H1 (cell line): ENCODE measurements at regions not wholly inside any gene's neighbourhood (a gene's known extent, or its start where the extent isn't known, plus 50 kb on each side); places are given as distances from the start of the nearest gene placed in this dataset.

ENCODE experiments used
- CTCF ChIA-PET: fragments of 300-600 bp; sonication (Branson Sonifier 250); formaldehyde crosslinking; loops from one replicate; lab custom pipeline; 2021; ENCODE audit not compliant: partially characterized antibody; lab: Charles Lee
- POLR2A ChIA-PET: fragments of 300-600 bp; sonication (Branson Sonifier 250); formaldehyde crosslinking; loops from one replicate; lab custom pipeline; 2021; ENCODE audit warnings: inconsistent platforms; ENCODE audit not compliant: partially characterized antibody; lab: Charles Lee
- DNase-seq, 2 experiments: peaks; one replicate each; pipeline versions ENCODE4 v3.0.0 to v3.0.0-alpha.2; 2010 to 2022; ENCODE audit warnings: low spot score in 2 of 2, low read depth in 1 of 2, mixed read lengths in 1 of 2
- FAIRE-seq: peaks from 2 replicates; lab custom pipeline; 2011; peaks lifted over from hg19 to GRCh38; lab: Jason Lieb, UNC
- H2AFZ ChIP-seq: 2 replicates; pipeline ENCODE4 v1.8.1; 2012; ENCODE audit warnings: low read length, inconsistent platforms
- H2AK5ac ChIP-seq: 2 replicates; pipeline ENCODE4 v1.6.1; 2013; ENCODE audit warnings: low read depth, low read length
- H2BK120ac ChIP-seq: replicated peaks from 2 replicates; pipeline ENCODE3; 2013; ENCODE audit warnings: low read depth, low read length, inconsistent platforms
- H2BK12ac ChIP-seq: 2 replicates; pipeline ENCODE4 v1.6.1; 2013; ENCODE audit warnings: low read depth, low read length
- H2BK15ac ChIP-seq: 2 replicates; pipeline ENCODE4 v1.6.1; 2013; ENCODE audit warnings: low read length
- H2BK20ac ChIP-seq: 2 replicates; pipeline ENCODE4 v1.6.1; 2013; ENCODE audit warnings: low read length
- H2BK5ac ChIP-seq: 2 replicates; pipeline ENCODE4 v1.6.1; 2013; ENCODE audit warnings: low read depth, low read length
- H3K14ac ChIP-seq: 2 replicates; pipeline ENCODE4 v1.6.1; 2013; ENCODE audit warnings: inconsistent platforms; ENCODE audit not compliant: insufficient read length
- H3K18ac ChIP-seq: 2 replicates; pipeline ENCODE4 v1.6.1; 2013; ENCODE audit warnings: low read length; ENCODE audit errors: extremely low read depth
- H3K23ac ChIP-seq: 2 replicates; pipeline ENCODE4 v1.6.1; 2013; ENCODE audit warnings: inconsistent platforms; ENCODE audit not compliant: insufficient read length
- H3K23me2 ChIP-seq: 2 replicates; pipeline ENCODE4 v1.6.1; 2013; ENCODE audit warnings: low read depth, low read length
- H3K27ac ChIP-seq: 2 replicates; pipeline ENCODE4 v1.6.1; 2011; ENCODE audit warnings: low read depth, low read length, inconsistent platforms
- H3K27me3 ChIP-seq, 4 experiments: replicated peaks in 1 of 4; 1 replicate in 1 of 4; 2 replicates in 3 of 4; pipeline versions ENCODE4 v1.6.1 to v1.8.1; 2011 to 2013; ENCODE audit warnings: low read length in 3 of 4, mild to moderate bottlenecking in 3 of 4, inconsistent platforms in 2 of 4, mixed read lengths in 2 of 4, moderate library complexity in 1 of 4; ENCODE audit not compliant: control insufficient read depth in 3 of 4, insufficient read depth in 3 of 4; ENCODE audit errors: extremely low read depth in 1 of 4
- H3K36me3 ChIP-seq, 4 experiments: 2 replicates each; pipeline versions ENCODE4 v1.6.1 to v1.8.1; 2011 to 2013; ENCODE audit warnings: mild to moderate bottlenecking in 4 of 4, low read length in 3 of 4, moderate library complexity in 2 of 4, control low read depth in 1 of 4, inconsistent platforms in 1 of 4; ENCODE audit not compliant: insufficient read depth in 4 of 4, control insufficient read depth in 2 of 4
- H3K4ac ChIP-seq: replicated peaks from 2 replicates; pipeline ENCODE3; 2013; ENCODE audit warnings: low read length, low read depth, mixed read lengths, inconsistent platforms; ENCODE audit not compliant: insufficient read length
- H3K4me1 ChIP-seq, 4 experiments: replicated peaks in 1 of 4; 1 replicate in 1 of 4; 2 replicates in 3 of 4; pipeline versions ENCODE4 v1.6.1 to v1.8.1; 2011 to 2013; ENCODE audit warnings: low read length in 3 of 4, inconsistent platforms in 2 of 4, mixed read lengths in 1 of 4; ENCODE audit not compliant: insufficient read depth in 4 of 4, control insufficient read depth in 3 of 4
- H3K4me2 ChIP-seq, 2 experiments: 2 replicates each; pipeline versions ENCODE4 v1.6.1 to v1.8.1; 2011 to 2013; ENCODE audit warnings: low read depth in 2 of 2, low read length in 2 of 2, control low read depth in 1 of 2, inconsistent platforms in 1 of 2, mild to moderate bottlenecking in 1 of 2; ENCODE audit not compliant: insufficient read depth in 1 of 2
- H3K4me3 ChIP-seq, 4 experiments: fragments of 200-600, 300-600 bp in 1 of 4; sonication (generic), shearing (Covaris generic), sonication (Bioruptor Twin) in 1 of 4; 2 replicates each; pipeline versions ENCODE4 v1.5.1 to v1.8.1; 2011 to 2016; ENCODE audit warnings: low read length in 4 of 4, low read depth in 3 of 4, control low read depth in 2 of 4, inconsistent platforms in 2 of 4, mild to moderate bottlenecking in 2 of 4, mixed read lengths in 1 of 4, moderate library complexity in 1 of 4; ENCODE audit not compliant: insufficient read depth in 2 of 4; ENCODE audit errors: extremely low read depth in 1 of 4
- H3K56ac ChIP-seq: replicated peaks from 2 replicates; pipeline ENCODE3; 2013; ENCODE audit warnings: low read depth, mild to moderate bottlenecking, mixed read lengths, low read length, inconsistent platforms; ENCODE audit not compliant: insufficient read length
- H3K79me1 ChIP-seq: 2 replicates; pipeline ENCODE4 v1.6.1; 2013; ENCODE audit warnings: low read depth, low read length, control low read depth
- H3K79me2 ChIP-seq, 2 experiments: 2 replicates each; pipeline versions ENCODE4 v1.6.1 to v1.8.1; 2012 to 2013; ENCODE audit warnings: low read length in 2 of 2, mild to moderate bottlenecking in 2 of 2, inconsistent platforms in 1 of 2; ENCODE audit not compliant: insufficient read depth in 2 of 2, control insufficient read depth in 1 of 2
- H3K9ac ChIP-seq, 4 experiments: replicated peaks in 1 of 4; 1 replicate in 1 of 4; 2 replicates in 3 of 4; pipeline versions ENCODE4 v1.6.1 to v1.8.1; 2011 to 2013; ENCODE audit warnings: low read depth in 3 of 4, low read length in 3 of 4, control low read depth in 2 of 4, mild to moderate bottlenecking in 2 of 4, moderate library complexity in 2 of 4, inconsistent platforms in 1 of 4; ENCODE audit errors: extremely low read depth in 1 of 4
- H3K9me3 ChIP-seq, 2 experiments: 2 replicates each; pipeline versions ENCODE4 v1.6.1 to v1.8.1; 2012 to 2013; ENCODE audit warnings: mild to moderate bottlenecking in 2 of 2, moderate library complexity in 2 of 2, control low read depth in 1 of 2, inconsistent platforms in 1 of 2, low read depth in 1 of 2, low read length in 1 of 2, mixed read lengths in 1 of 2; ENCODE audit not compliant: insufficient read depth in 2 of 2
- H4K20me1 ChIP-seq, 2 experiments: replicated peaks in 1 of 2; 2 replicates each; pipeline versions ENCODE3 to v1.8.1; 2011 to 2013; ENCODE audit warnings: inconsistent platforms in 2 of 2, low read length in 2 of 2, mild to moderate bottlenecking in 1 of 2; ENCODE audit not compliant: insufficient read depth in 2 of 2, control insufficient read depth in 1 of 2
- H4K5ac ChIP-seq: 2 replicates; pipeline ENCODE4 v1.6.1; 2013; ENCODE audit warnings: low read length, low read depth, mixed read lengths, inconsistent platforms; ENCODE audit not compliant: insufficient read length
- H4K8ac ChIP-seq: 2 replicates; pipeline ENCODE4 v1.8.0; 2013; ENCODE audit warnings: mild to moderate bottlenecking, moderate library complexity, low read length, inconsistent platforms; ENCODE audit not compliant: insufficient read depth; ENCODE audit errors: extremely low read depth
- H4K91ac ChIP-seq: replicated peaks from 2 replicates; pipeline ENCODE3; 2013; ENCODE audit warnings: low read length, mixed read lengths, inconsistent platforms; ENCODE audit not compliant: insufficient read length
- ASH2L ChIP-seq: fragments of 200-600, 300-600 bp; sonication (generic); IDR thresholded peaks from one replicate; pipeline ENCODE4 v1.7.1; 2017; ENCODE audit warnings: low read length
- BCL11A ChIP-seq, 2 experiments: IDR thresholded peaks; one replicate each; pipeline ENCODE4 v1.6.1; 2011; ENCODE audit warnings: low read depth in 2 of 2, low read length in 2 of 2, mild to moderate bottlenecking in 2 of 2
- EP300 ChIP-seq, 2 experiments: IDR thresholded peaks; 1 replicate in 1 of 2; 2 replicates in 1 of 2; pipeline ENCODE4 v1.6.1; 2011 to 2012; ENCODE audit warnings: low read depth in 2 of 2, low read length in 2 of 2, mild to moderate bottlenecking in 2 of 2, borderline replicate concordance in 1 of 2, inconsistent platforms in 1 of 2, moderate library complexity in 1 of 2
- EZH2 ChIP-seq: fragments of 200-600 bp; sonication (generic); IDR thresholded peaks from 2 replicates; pipeline ENCODE4 v1.7.1; 2012; ENCODE audit warnings: low read depth, mild to moderate bottlenecking, moderate library complexity, low read length, inconsistent platforms; ENCODE audit not compliant: severe bottlenecking
- JUND ChIP-seq: IDR thresholded peaks from 2 replicates; pipeline ENCODE4 v1.6.1; 2011; ENCODE audit warnings: mild to moderate bottlenecking, improper control_type of control experiment, low read length
- PHF8 ChIP-seq: fragments of 200-600 bp; sonication (generic); conservative IDR thresholded peaks from 2 replicates; pipeline ENCODE4 v1.7.1; 2012; ENCODE audit warnings: low read depth, mild to moderate bottlenecking, inconsistent platforms, low read length, moderate library complexity
- SIRT6 ChIP-seq: IDR thresholded peaks from one replicate; pipeline ENCODE4 v1.7.1; 2012; ENCODE audit warnings: low read length, inconsistent platforms
- SP1 ChIP-seq: IDR thresholded peaks from 2 replicates; pipeline ENCODE4 v1.6.1; 2011; ENCODE audit warnings: low read depth, low read length
- SP4 ChIP-seq: IDR thresholded peaks from 2 replicates; pipeline ENCODE4 v1.6.1; 2012; ENCODE audit warnings: low read length, inconsistent platforms
- TAF7 ChIP-seq: optimal IDR thresholded peaks from 2 replicates; pipeline ENCODE3; 2011; ENCODE audit warnings: low read depth, mild to moderate bottlenecking, inconsistent platforms, low read length, moderate library complexity, borderline replicate concordance
- ZNF274 ChIP-seq: IDR thresholded peaks from 2 replicates; pipeline ENCODE4 v1.7.0; 2012; ENCODE audit warnings: low read length, borderline replicate concordance; ENCODE audit errors: extremely low read depth
- WGBS, 2 experiments: shearing (Covaris generic) in 1 of 2; methylation state at CpG; one replicate each; pipeline versions ENCODE4 v1.1.6 to v1.1.7; 2013 to 2015; ENCODE audit warnings: low lambda C conversion rate in 2 of 2, mixed read lengths in 2 of 2, inconsistent platforms in 1 of 2, low coverage in 1 of 2, missing lambda C conversion rate in 1 of 2; ENCODE audit not compliant: insufficient replicate concordance in 2 of 2, insufficient coverage in 1 of 2, insufficient read length in 1 of 2; ENCODE audit errors: extremely low coverage in 1 of 2, missing lambda C conversion rate in 1 of 2; 5-methylcytosine and 5-hydroxymethylcytosine counted together

GRCh38 chr2:16716024-16716423 is 50.4 kb upstream of the CYRIA start:
- no peaks in the 10 kb centered on the region for H3K79me2 ChIP-seq
- no peak overlapping the region for H3K4me2 ChIP-seq
- no peak overlapping the region for H3K14ac ChIP-seq
- 83% methylated on average over 5 of the region's 5 CpGs; no CpG with 5 or more reads in 1 of the 2 experiments for WGBS, 2 experiments
- no peak overlapping the region for H2BK12ac ChIP-seq
- CTCF ChIA-PET, result interaction anchor here (0.7 to 4.7 kb wide), 6 partner anchors 9 to 102 kb away, joined by 3 to 23 read pairs (median 4); no protein-coding TSS in a partner anchor
- H3K9me3 ChIP-seq, result no peaks in the 10 kb centered on the region
- DNase-seq, result no peak
- no peaks in the 10 kb centered on the region; a peak in 1 of 7 replicates for H3K4me1 ChIP-seq
- H2BK5ac ChIP-seq, result no peak overlapping the region
- H2BK120ac ChIP-seq, result no peak overlapping the region
- H2AK5ac ChIP-seq, result no peak overlapping the region
- no peak overlapping the region for H3K56ac ChIP-seq
- no peak overlapping the region for H3K4me3 ChIP-seq
- no peaks in the 10 kb centered on the region for H3K23me2 ChIP-seq
- H3K79me1 ChIP-seq, result no peaks in the 10 kb centered on the region
- H2BK15ac ChIP-seq, result no peak overlapping the region
- no peak overlapping the region for H3K4ac ChIP-seq
- FAIRE-seq, result no peak
- no peaks in the 10 kb centered on the region for H4K20me1 ChIP-seq
- H4K8ac ChIP-seq, result no peak overlapping the region
- POLR2A ChIA-PET, result no interaction called here
- no peak overlapping the region for H3K27ac ChIP-seq
- H2AFZ ChIP-seq, result no peak overlapping the region; the same call in 1 of the 2 replicates
- H3K23ac ChIP-seq, result no peak overlapping the region
- no peak overlapping the region for H3K18ac ChIP-seq
- H3K36me3 ChIP-seq, result no peaks in the 10 kb centered on the region
- H4K5ac ChIP-seq, result no peak overlapping the region
- no peak overlapping the region for H4K91ac ChIP-seq
- H3K27me3 ChIP-seq, result no peaks in the 10 kb centered on the region
- H3K9ac ChIP-seq, result no peak overlapping the region
- no peak overlapping the region for H2BK20ac ChIP-seq
- TF ChIP-seq JUND (no peak), BCL11A (IDR thresholded peaks at IDR 0.05; ENCODE audit: low read depth in 2 of 2, low read length in 2 of 2) (no peak), ASH2L (no peak), SP4 (no peak), EZH2 (no peak), SIRT6 (no peak), EP300 (IDR thresholded peaks at IDR 0.05; ENCODE audit: borderline replicate concordance in 1 of 2, low read depth in 2 of 2, low read length in 2 of 2) (no peak), SP1 (no peak), ZNF274 (no peak), TAF7 (no peak), PHF8 (no peak)
